ENCODE measurements at regions not wholly inside any gene's neighbourhood (a gene's known extent, or its start where the extent isn't known, plus 50 kb on each side); places are given as distances from the start of the nearest gene placed in this dataset.

DNA sequence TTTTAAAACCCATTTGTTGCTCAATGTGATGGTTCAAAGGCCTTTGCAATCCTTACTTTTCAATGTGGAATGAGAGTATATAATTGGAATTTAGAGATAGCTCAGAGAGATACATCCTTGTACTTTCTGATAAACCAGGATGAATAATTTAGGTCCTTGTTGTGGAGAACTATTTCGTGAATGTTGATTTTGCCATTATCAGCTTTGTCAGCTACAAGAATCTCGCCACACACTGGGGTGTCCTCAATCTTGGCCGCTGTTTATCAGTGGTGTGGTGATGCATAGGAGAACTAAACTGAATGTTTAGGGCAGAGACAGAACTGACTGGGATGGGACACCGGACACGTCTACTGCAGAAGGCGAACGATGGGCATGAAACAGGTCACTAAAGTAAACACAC is 111.2 kb upstream of the SLC35B3 start:
- no peak overlapping the region for H3K27ac ChIP-seq (ENCODE audit: low read depth in 1 of 2, low read length in 2 of 2)
- WGBS = 78% methylated on average over 7 of the region's 7 CpGs

GRCh38 chr6:8545336-8545735 is 110.0 kb upstream of the SLC35B3 start:
- no peak overlapping the region for H3K27ac ChIP-seq (ENCODE audit: low read depth in 1 of 2, low read length in 2 of 2)
- no peak for DNase-seq (ENCODE audit: low spot score)
- no peaks in the 10 kb centered on the region for H3K36me3 ChIP-seq (ENCODE audit: control insufficient read depth in 4 of 4, insufficient read depth in 3 of 4, low read depth in 1 of 4, low read length in 3 of 4)
- H3K9ac ChIP-seq (ENCODE audit: low read depth in 1 of 2, low read length in 2 of 2) = no peak overlapping the region
- H3K4me3 ChIP-seq (ENCODE audit: low read depth in 1 of 3, low read length in 3 of 3) = no peak overlapping the region
- H3K27me3 ChIP-seq (ENCODE audit: control insufficient read depth in 4 of 4, insufficient read depth in 4 of 4, low read length in 3 of 4) = no peaks in the 10 kb centered on the region
- H3K4me1 ChIP-seq (ENCODE audit: control insufficient read depth in 4 of 4, insufficient read depth in 4 of 4, low read length in 3 of 4) = peaks cover 0 to 3% (median 3%) of the 10 kb centered on the region in 4 donors
- peaks cover 0 to 3% (median 2%) of the 10 kb centered on the region in 4 donors for H3K9me3 ChIP-seq (ENCODE audit: control insufficient read depth in 4 of 4, low read length in 3 of 4)
- 88% methylated on average over 1 of the region's 1 CpG for WGBS
- TF ChIP-seq HNF4G (IDR thresholded peaks at IDR 0.05) = no peak
- TF ChIP-seq REST (IDR thresholded peaks at IDR 0.05) = no peak
- TF ChIP-seq SP1 (IDR thresholded peaks at IDR 0.05) = no peak
- TF ChIP-seq, protein P1, sequence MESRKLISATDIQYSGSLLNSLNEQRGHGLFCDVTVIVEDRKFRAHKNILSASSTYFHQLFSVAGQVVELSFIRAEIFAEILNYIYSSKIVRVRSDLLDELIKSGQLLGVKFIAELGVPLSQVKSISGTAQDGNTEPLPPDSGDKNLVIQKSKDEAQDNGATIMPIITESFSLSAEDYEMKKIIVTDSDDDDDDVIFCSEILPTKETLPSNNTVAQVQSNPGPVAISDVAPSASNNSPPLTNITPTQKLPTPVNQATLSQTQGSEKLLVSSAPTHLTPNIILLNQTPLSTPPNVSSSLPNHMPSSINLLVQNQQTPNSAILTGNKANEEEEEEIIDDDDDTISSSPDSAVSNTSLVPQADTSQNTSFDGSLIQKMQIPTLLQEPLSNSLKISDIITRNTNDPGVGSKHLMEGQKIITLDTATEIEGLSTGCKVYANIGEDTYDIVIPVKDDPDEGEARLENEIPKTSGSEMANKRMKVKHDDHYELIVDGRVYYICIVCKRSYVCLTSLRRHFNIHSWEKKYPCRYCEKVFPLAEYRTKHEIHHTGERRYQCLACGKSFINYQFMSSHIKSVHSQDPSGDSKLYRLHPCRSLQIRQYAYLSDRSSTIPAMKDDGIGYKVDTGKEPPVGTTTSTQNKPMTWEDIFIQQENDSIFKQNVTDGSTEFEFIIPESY (IDR thresholded peaks at IDR 0.05) = no peak
- no peak for TF ChIP-seq GABPA (IDR thresholded peaks at IDR 0.05 in 1 of 2, conservative IDR thresholded peaks at IDR 0.05 in 1 of 2)
- no peak for TF ChIP-seq CTCF (IDR thresholded peaks at IDR 0.05; ENCODE audit: low read depth, low read length, missing input control)
- no peak for TF ChIP-seq NR2F2 (IDR thresholded peaks at IDR 0.05)
- no peak for TF ChIP-seq YY1 (IDR thresholded peaks at IDR 0.05)

More for the DNA sequence above, 111.2 kb upstream of the SLC35B3 start:
- DNase-seq (ENCODE audit: low spot score) = no peak
- H3K9ac ChIP-seq (ENCODE audit: low read depth in 1 of 2, low read length in 2 of 2) = no peak overlapping the region
- H3K27me3 ChIP-seq (ENCODE audit: control insufficient read depth in 4 of 4, insufficient read depth in 4 of 4, low read length in 3 of 4) = no peaks in the 10 kb centered on the region
- no peaks in the 10 kb centered on the region for H3K9me3 ChIP-seq (ENCODE audit: control insufficient read depth in 4 of 4, low read length in 3 of 4)
- H3K36me3 ChIP-seq (ENCODE audit: control insufficient read depth in 4 of 4, insufficient read depth in 3 of 4, low read depth in 1 of 4, low read length in 3 of 4) = no peaks in the 10 kb centered on the region
- TF ChIP-seq RAD21 (IDR thresholded peaks at IDR 0.05) = no peak
- no peak for TF ChIP-seq EGR1 (IDR thresholded peaks at IDR 0.05; ENCODE audit: low read depth in 2 of 2)
- TF ChIP-seq, protein P1 (IDR thresholded peaks at IDR 0.05) = no peak
- no peak for TF ChIP-seq REST (IDR thresholded peaks at IDR 0.05)
- TF ChIP-seq NR2F2 (IDR thresholded peaks at IDR 0.05) = no peak
- TF ChIP-seq FOXA1 (IDR thresholded peaks at IDR 0.05) = no peak
- TF ChIP-seq HNF4A (conservative IDR thresholded peaks at IDR 0.05) = no peak
- TF ChIP-seq GABPA (IDR thresholded peaks at IDR 0.05 in 1 of 2, conservative IDR thresholded peaks at IDR 0.05 in 1 of 2) = no peak
- TF ChIP-seq YY1 (IDR thresholded peaks at IDR 0.05) = no peak
- no peak for TF ChIP-seq FOXA2 (IDR thresholded peaks at IDR 0.05)
- TF ChIP-seq TAF1 (conservative IDR thresholded peaks at IDR 0.05) = no peak
- TF ChIP-seq, protein P2, sequence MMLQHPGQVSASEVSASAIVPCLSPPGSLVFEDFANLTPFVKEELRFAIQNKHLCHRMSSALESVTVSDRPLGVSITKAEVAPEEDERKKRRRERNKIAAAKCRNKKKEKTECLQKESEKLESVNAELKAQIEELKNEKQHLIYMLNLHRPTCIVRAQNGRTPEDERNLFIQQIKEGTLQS (IDR thresholded peaks at IDR 0.05) = no peak
- no peak overlapping the region for H3K4me3 ChIP-seq (ENCODE audit: low read depth in 1 of 3, low read length in 3 of 3)
- peaks cover 0 to 6% (median 5%) of the 10 kb centered on the region in 4 donors for H3K4me1 ChIP-seq (ENCODE audit: control insufficient read depth in 4 of 4, insufficient read depth in 4 of 4, low read length in 3 of 4)

Measured in liver (tissue), 8 donors.